Nephron progenitor cell (in vitro differentiated cells): ENCODE measurements at regions not wholly inside any gene's neighbourhood (a gene's known extent, or its start where the extent isn't known, plus 50 kb on each side); places are given as distances from the start of the nearest gene placed in this dataset.
"Not testable (repeated sequence)": the region's sequence is repeated elsewhere in the genome, so short reads cannot be mapped to it uniquely, and the experiment has no call there.

ENCODE experiments used
- DNase-seq: peaks from one replicate; pipeline ENCODE4 v3.0.0; 2021
- H3K27ac Mint-ChIP-seq: 2 replicates; pipeline ENCODE4 v1.8.0; 2021; ENCODE audit warnings: mild to moderate bottlenecking, moderate library complexity, mixed read lengths
- H3K27me3 Mint-ChIP-seq: 2 replicates; pipeline ENCODE4 v1.8.0; 2021; ENCODE audit warnings: mild to moderate bottlenecking, low read depth, mixed read lengths; ENCODE audit not compliant: poor library complexity
- H3K36me3 Mint-ChIP-seq: 2 replicates; pipeline ENCODE4 v1.8.0; 2021; ENCODE audit warnings: low read depth, mixed read lengths
- H3K4me1 Mint-ChIP-seq: 2 replicates; pipeline ENCODE4 v1.8.0; 2021; ENCODE audit warnings: mixed read lengths
- H3K4me3 Mint-ChIP-seq: 2 replicates; pipeline ENCODE4 v1.8.0; 2021; ENCODE audit warnings: mild to moderate bottlenecking, moderate library complexity, mixed read lengths
- H3K9me3 Mint-ChIP-seq: 2 replicates; pipeline ENCODE4 v1.8.0; 2021; ENCODE audit warnings: mild to moderate bottlenecking, moderate library complexity, mixed read lengths
- TF ChIP-seq, protein P1 (sequence below): fragments of 200-600 bp; sonication (generic); IDR thresholded peaks from 2 replicates; pipeline ENCODE4 v1.5.0; 2021; ENCODE audit warnings: antibody characterized with exemption

- Mint-ChIP-seq H3K36me3 (no peaks in the 10 kb centered on the region), H3K9me3 (peaks cover 3% of the 10 kb centered on the region), H3K4me1 (peaks cover 46% of the 10 kb centered on the region), H3K27me3 (peaks cover 10% of the 10 kb centered on the region), H3K4me3 (peak overlapping the region; percentile 49), H3K27ac (no peak overlapping the region)
- peak; percentile 15 for DNase-seq
- TF ChIP-seq, protein P1, sequence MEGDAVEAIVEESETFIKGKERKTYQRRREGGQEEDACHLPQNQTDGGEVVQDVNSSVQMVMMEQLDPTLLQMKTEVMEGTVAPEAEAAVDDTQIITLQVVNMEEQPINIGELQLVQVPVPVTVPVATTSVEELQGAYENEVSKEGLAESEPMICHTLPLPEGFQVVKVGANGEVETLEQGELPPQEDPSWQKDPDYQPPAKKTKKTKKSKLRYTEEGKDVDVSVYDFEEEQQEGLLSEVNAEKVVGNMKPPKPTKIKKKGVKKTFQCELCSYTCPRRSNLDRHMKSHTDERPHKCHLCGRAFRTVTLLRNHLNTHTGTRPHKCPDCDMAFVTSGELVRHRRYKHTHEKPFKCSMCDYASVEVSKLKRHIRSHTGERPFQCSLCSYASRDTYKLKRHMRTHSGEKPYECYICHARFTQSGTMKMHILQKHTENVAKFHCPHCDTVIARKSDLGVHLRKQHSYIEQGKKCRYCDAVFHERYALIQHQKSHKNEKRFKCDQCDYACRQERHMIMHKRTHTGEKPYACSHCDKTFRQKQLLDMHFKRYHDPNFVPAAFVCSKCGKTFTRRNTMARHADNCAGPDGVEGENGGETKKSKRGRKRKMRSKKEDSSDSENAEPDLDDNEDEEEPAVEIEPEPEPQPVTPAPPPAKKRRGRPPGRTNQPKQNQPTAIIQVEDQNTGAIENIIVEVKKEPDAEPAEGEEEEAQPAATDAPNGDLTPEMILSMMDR = no peak
These were observed 61.1 kb upstream of the IGFBP5 start for GRCh38 chr2:216756435-216756834.

- TF ChIP-seq, protein P1 = no peak
- Mint-ChIP-seq H3K27me3 (peaks cover 7% of the 10 kb centered on the region), H3K36me3 (no peaks in the 10 kb centered on the region), H3K27ac (no peak overlapping the region), H3K4me3 (no peak overlapping the region), H3K9me3 (peaks cover 15% of the 10 kb centered on the region), H3K4me1 (peaks cover 61% of the 10 kb centered on the region)
- no peak for DNase-seq
These were observed 59.5 kb upstream of the IGFBP5 start for GRCh38 chr2:216754812-216755211.

- Mint-ChIP-seq H3K9me3 (peaks cover 19% of the 10 kb centered on the region), H3K4me1 (peaks cover 61% of the 10 kb centered on the region), H3K4me3 (no peak overlapping the region), H3K27ac (no peak overlapping the region), H3K27me3 (peaks cover 7% of the 10 kb centered on the region), H3K36me3 (peaks cover 4% of the 10 kb centered on the region)
- TF ChIP-seq, protein P1 = no peak
- DNase-seq = no peak
These were observed 59.0 kb upstream of the IGFBP5 start for GRCh38 chr2:216754336-216754735.

GRCh38 chr2:216752855-216753505 is 57.6 kb upstream of the IGFBP5 start:
- Mint-ChIP-seq H3K4me3 (no peak overlapping the region), H3K4me1 (peaks cover 50% of the 10 kb centered on the region), H3K27ac (no peak overlapping the region), H3K27me3 (peaks cover 7% of the 10 kb centered on the region), H3K36me3 (peaks cover 17% of the 10 kb centered on the region), H3K9me3 (peaks cover 33% of the 10 kb centered on the region)
- no peak for DNase-seq
- TF ChIP-seq, protein P1 = no peak

DNA sequence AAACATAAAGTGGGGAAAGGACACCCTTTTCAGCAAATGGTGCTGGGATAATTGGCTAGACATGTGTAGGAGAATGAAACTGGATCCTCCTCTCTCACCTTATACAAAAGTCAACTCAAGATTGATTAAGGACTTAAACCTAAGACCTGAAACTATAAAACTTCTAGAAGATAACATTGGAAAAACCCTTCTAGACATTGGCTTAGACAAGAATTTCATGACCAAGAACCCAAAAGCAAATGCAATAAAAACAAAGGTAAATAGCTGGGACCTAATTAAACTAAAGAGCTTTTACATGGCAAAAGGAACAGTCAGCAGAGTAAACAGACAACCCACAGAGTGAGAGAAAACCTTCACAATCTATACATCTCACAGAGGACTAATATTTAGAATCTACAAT is 55.4 kb upstream of the IGFBP5 start:
- Mint-ChIP-seq H3K27ac (peak overlapping the region; percentile 26), H3K36me3 (peaks cover 34% of the 10 kb centered on the region), H3K9me3 (peaks cover 51% of the 10 kb centered on the region), H3K27me3 (peaks cover 11% of the 10 kb centered on the region), H3K4me1 (peaks cover 28% of the 10 kb centered on the region)
- DNase-seq, H3K4me3 Mint-ChIP-seq: not testable (repeated sequence)

DNA sequence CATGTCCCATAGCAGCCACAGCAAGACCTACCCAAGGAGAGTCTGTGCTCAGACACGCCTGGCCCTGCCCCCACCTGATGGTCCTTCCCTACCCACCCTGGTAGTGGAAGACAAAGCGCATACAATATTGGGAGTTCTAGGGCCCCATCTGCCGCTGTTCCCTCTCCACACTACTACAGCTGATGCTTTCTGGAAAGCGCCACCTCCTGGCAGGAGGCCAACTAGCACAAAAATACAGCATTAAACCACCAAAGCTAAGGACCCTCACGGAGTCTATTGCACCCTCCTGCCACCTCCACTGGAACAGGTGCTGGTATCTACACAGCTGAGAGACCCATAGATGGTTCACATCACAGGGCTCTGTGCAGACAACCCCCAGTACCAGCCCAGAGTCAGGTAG is 50.9 kb upstream of the IGFBP5 start:
- not testable (repeated sequence) for H3K4me3 Mint-ChIP-seq, H3K27me3 Mint-ChIP-seq, DNase-seq, H3K27ac Mint-ChIP-seq
- Mint-ChIP-seq H3K4me1 (peaks cover 13% of the 10 kb centered on the region), H3K9me3 (peaks cover 47% of the 10 kb centered on the region), H3K36me3 (peaks cover 38% of the 10 kb centered on the region)

GRCh38 chr2:216745453-216745852 is 50.1 kb upstream of the IGFBP5 start:
- Mint-ChIP-seq H3K4me3 (no peak overlapping the region), H3K9me3 (peaks cover 42% of the 10 kb centered on the region), H3K36me3 (peaks cover 38% of the 10 kb centered on the region), H3K4me1 (peaks cover 13% of the 10 kb centered on the region), H3K27ac (no peak overlapping the region), H3K27me3 (peaks cover 7% of the 10 kb centered on the region)
- TF ChIP-seq, protein P1 = no peak
- DNase-seq = no peak
